H1 (cell line): ENCODE measurements at regions not wholly inside any gene's neighbourhood (a gene's known extent, or its start where the extent isn't known, plus 50 kb on each side); places are given as distances from the start of the nearest gene placed in this dataset.
"Not testable (repeated sequence)": the region's sequence is repeated elsewhere in the genome, so short reads cannot be mapped to it uniquely, and the experiment has no call there.

Experiments used
- CTCF ChIP-seq, 3 experiments: IDR thresholded peaks; 1 replicate in 2 of 3; 2 replicates in 1 of 3; pipeline versions ENCODE4 v1.5.1 to v1.6.1; 2011; ENCODE audit warnings: low read length in 3 of 3, mild to moderate bottlenecking in 3 of 3, inconsistent platforms in 2 of 3, low read depth in 1 of 3, moderate library complexity in 1 of 3; ENCODE audit not compliant: insufficient read depth in 1 of 3; ENCODE audit errors: control extremely low read depth in 1 of 3
- EZH2 ChIP-seq: fragments of 200-600 bp; sonication (generic); IDR thresholded peaks from 2 replicates; pipeline ENCODE4 v1.7.1; 2012; ENCODE audit warnings: low read depth, mild to moderate bottlenecking, moderate library complexity, low read length, inconsistent platforms; ENCODE audit not compliant: severe bottlenecking
- RAD21 ChIP-seq, 2 experiments: IDR thresholded peaks in 1 of 2; conservative IDR thresholded peaks in 1 of 2; 2 replicates each; pipeline ENCODE4 v1.6.1; 2011; ENCODE audit warnings: low read depth in 2 of 2, low read length in 2 of 2, improper control_type of control experiment in 1 of 2, inconsistent platforms in 1 of 2, mild to moderate bottlenecking in 1 of 2, moderate library complexity in 1 of 2

GRCh38 chr16:86233506-86233905, 276.8 kb upstream of the FOXF1 start:
- not testable (repeated sequence) for TF ChIP-seq CTCF (IDR thresholded peaks at IDR 0.05; ENCODE audit: control extremely low read depth in 1 of 3, insufficient read depth in 1 of 3, low read depth in 1 of 3, low read length in 3 of 3); EZH2; RAD21 (IDR thresholded peaks at IDR 0.05 in 1 of 2, conservative IDR thresholded peaks at IDR 0.05 in 1 of 2; ENCODE audit: low read depth in 2 of 2, low read length in 2 of 2)
